Tibial nerve (tissue), 4 donors: ENCODE measurements at regions not wholly inside any gene's neighbourhood (a gene's known extent, or its start where the extent isn't known, plus 50 kb on each side); places are given as distances from the start of the nearest gene placed in this dataset.

Experiments
- DNase-seq, 2 donors: peaks; one replicate each; pipeline ENCODE4 v3.0.0-alpha.2; 2019; ENCODE audit warnings: low spot score in 2 of 2
- H3K27ac ChIP-seq, 4 donors: fragments of 200-600 bp; sonication (generic) in 3 of 4; one replicate each; pipeline ENCODE4 v1.5.1; 2017 to 2019; ENCODE audit warnings: mild to moderate bottlenecking in 1 of 4
- H3K27me3 ChIP-seq, 2 donors: fragments of 200-600 bp; sonication (generic) in 1 of 2; one replicate each; pipeline versions ENCODE4 v1.5.1 to v1.6.0; 2017 to 2019
- H3K36me3 ChIP-seq, 3 donors: fragments of 200-600 bp; sonication (generic); one replicate each; pipeline ENCODE4 v1.5.1; 2018 to 2019
- H3K4me1 ChIP-seq, 4 donors: fragments of 200-600 bp; sonication (generic) in 3 of 4; one replicate each; pipeline ENCODE4 v1.5.1; 2017 to 2019
- H3K4me3 ChIP-seq, 4 donors: fragments of 200-600 bp; sonication (generic) in 3 of 4; one replicate each; pipeline ENCODE4 v1.5.1; 2017 to 2019; ENCODE audit warnings: mild to moderate bottlenecking in 1 of 4, moderate library complexity in 1 of 4
- H3K9me3 ChIP-seq, 4 donors: fragments of 200-600 bp; sonication (generic) in 3 of 4; one replicate each; pipeline ENCODE4 v1.5.1; 2017 to 2019
- CTCF ChIP-seq, 5 experiments: fragments of 200-600 bp in 3 of 5; fragments of 450-650 bp in 2 of 5; sonication (generic) in 3 of 5; IDR thresholded peaks; one replicate each; pipeline ENCODE4 v1.5.1; 2016 to 2019; ENCODE audit warnings: antibody characterized with exemption in 5 of 5, mild to moderate bottlenecking in 3 of 5, moderate library complexity in 2 of 5
- EP300 ChIP-seq, 2 donors: sonication (generic); formaldehyde crosslinking; IDR thresholded peaks; one replicate each; pipeline ENCODE4 v1.6.1; 2017; ENCODE audit warnings: antibody characterized with exemption in 2 of 2, mild to moderate bottlenecking in 1 of 2
- POLR2A ChIP-seq, 2 donors: fragments of 450-650 bp; IDR thresholded peaks; one replicate each; pipeline ENCODE4 v1.6.1; 2017; ENCODE audit warnings: antibody characterized with exemption in 2 of 2, mild to moderate bottlenecking in 2 of 2, moderate library complexity in 2 of 2
- WGBS, 2 donors: methylation state at CpG; one replicate each; pipeline ENCODE4 v1.1.5; 2018; 5-methylcytosine and 5-hydroxymethylcytosine counted together

- no peak for TF ChIP-seq EP300 (IDR thresholded peaks at IDR 0.05)
- Histone ChIP-seq H3K9me3 (no peaks in the 10 kb centered on the region), H3K27ac (no peak overlapping the region), H3K4me3 (no peak overlapping the region), H3K36me3 (no peaks in the 10 kb centered on the region), H3K27me3 (no peaks in the 10 kb centered on the region), H3K4me1 (no peaks in the 10 kb centered on the region)
- no peak for DNase-seq
- 83 to 88% methylated on average over 1 of the region's 1 CpG for WGBS, 2 donors
These were observed 65.2 kb upstream of the ANKEF1 start for GRCh38 chr20:9969626-9970025.

DNA sequence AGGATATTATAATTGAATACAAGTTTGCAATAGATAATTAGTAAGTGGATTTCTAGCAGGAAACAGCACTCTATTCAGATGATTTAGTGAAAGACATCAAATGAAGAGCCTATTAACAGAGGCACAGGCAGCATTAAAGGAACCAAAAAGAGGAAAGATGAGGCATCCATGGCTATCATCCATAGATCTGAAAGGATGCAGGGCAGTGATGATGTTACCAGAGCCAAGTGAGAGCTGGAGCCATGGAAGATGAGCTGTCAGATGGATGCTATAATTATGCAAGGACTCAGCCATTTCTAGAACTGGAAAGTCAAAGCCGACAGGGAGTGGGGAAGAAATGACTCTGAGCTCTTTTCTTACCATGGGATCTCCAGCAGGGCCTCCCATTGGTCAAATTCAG lies 66.8 kb upstream of the ANKEF1 start:
- 19 to 35% methylated on average over 1 of the region's 1 CpG for WGBS, 2 donors
- Histone ChIP-seq H3K4me1 (no peaks in the 10 kb centered on the region), H3K9me3 (no peaks in the 10 kb centered on the region), H3K27me3 (no peaks in the 10 kb centered on the region), H3K36me3 (no peaks in the 10 kb centered on the region), H3K4me3 (no peak overlapping the region), H3K27ac (no peak overlapping the region)
- DNase-seq: no peak
- TF ChIP-seq EP300 (IDR thresholded peaks at IDR 0.05) (no peak), CTCF (IDR thresholded peaks at IDR 0.05) (no peak), POLR2A (IDR thresholded peaks at IDR 0.05) (no peak)

GRCh38 chr20:9966966-9967365 lies 67.8 kb upstream of the ANKEF1 start:
- Histone ChIP-seq H3K9me3 (no peaks in the 10 kb centered on the region), H3K36me3 (no peaks in the 10 kb centered on the region), H3K4me3 (no peak overlapping the region), H3K27me3 (no peaks in the 10 kb centered on the region), H3K4me1 (no peaks in the 10 kb centered on the region), H3K27ac (no peak overlapping the region)
- no peak for DNase-seq
- TF ChIP-seq CTCF (IDR thresholded peaks at IDR 0.05) (no peak), POLR2A (IDR thresholded peaks at IDR 0.05) (no peak)
- WGBS, 2 donors: 25 to 33% methylated on average over 7 of the region's 7 CpGs

DNA sequence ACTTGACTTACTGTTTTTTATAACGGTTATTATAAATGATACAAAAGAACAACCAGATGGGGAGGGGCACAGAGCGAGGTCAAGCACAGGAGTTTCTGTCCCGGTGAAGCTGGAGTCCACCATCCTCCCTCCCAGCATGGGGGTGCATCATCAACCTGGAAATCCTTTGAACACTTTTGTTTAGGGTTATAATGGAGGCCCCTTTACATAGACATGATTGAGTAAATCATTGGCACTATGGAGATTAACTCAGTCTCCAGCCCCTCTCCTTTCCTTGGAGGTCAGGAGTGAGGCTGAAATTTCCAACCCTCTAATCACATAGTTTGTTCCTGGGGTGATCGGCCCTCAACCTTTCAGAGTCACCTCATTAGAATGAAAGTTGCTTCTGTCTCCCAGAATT lies 71.8 kb upstream of the ANKEF1 start:
- Histone ChIP-seq H3K36me3 (no peaks in the 10 kb centered on the region), H3K4me1 (no peaks in the 10 kb centered on the region), H3K4me3 (no peak overlapping the region), H3K27ac (no peak overlapping the region), H3K9me3 (no peaks in the 10 kb centered on the region), H3K27me3 (no peaks in the 10 kb centered on the region)
- no peak for TF ChIP-seq EP300 (IDR thresholded peaks at IDR 0.05)
- no peak for TF ChIP-seq POLR2A (IDR thresholded peaks at IDR 0.05)
- no peak for TF ChIP-seq CTCF (IDR thresholded peaks at IDR 0.05)
- DNase-seq: no peak
- WGBS, 2 donors: 57 to 62% methylated on average over 4 of the region's 4 CpGs

DNA sequence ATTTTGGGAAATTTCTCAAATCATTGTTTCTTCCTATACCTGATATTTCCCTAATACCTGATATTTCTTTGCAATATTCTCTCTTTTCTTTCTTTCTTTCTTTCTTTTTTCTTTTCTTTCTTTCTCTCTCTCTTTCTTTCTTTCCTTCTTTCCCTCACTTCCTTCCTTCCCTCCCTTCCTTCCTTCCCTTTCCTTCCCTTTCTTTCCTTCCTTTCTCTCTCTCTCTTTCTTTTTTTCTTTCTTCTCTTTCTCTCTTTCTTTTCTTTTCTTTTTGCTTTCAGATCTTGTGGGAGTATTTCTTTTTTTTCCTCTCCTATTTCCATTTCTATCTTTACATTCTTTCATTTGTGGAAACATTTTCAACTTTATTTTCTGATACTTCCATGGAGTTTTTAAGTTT lies 76.1 kb upstream of the ANKEF1 start:
- H3K4me1 ChIP-seq: no peaks in the 10 kb centered on the region
- no peak overlapping the region for H3K4me3 ChIP-seq
- no peaks in the 10 kb centered on the region for H3K36me3 ChIP-seq
- H3K27ac ChIP-seq: no peak overlapping the region
- DNase-seq: no peak
- TF ChIP-seq POLR2A (IDR thresholded peaks at IDR 0.05) (no peak), EP300 (IDR thresholded peaks at IDR 0.05) (no peak), CTCF (IDR thresholded peaks at IDR 0.05) (no peak)
- no peaks in the 10 kb centered on the region for H3K27me3 ChIP-seq
- no peaks in the 10 kb centered on the region for H3K9me3 ChIP-seq

GRCh38 chr20:9955646-9956045 lies 79.1 kb upstream of the ANKEF1 start:
- H3K4me1 ChIP-seq: no peaks in the 10 kb centered on the region
- no peak for DNase-seq
- no peak overlapping the region for H3K27ac ChIP-seq
- no peaks in the 10 kb centered on the region for H3K36me3 ChIP-seq
- no peaks in the 10 kb centered on the region for H3K27me3 ChIP-seq
- H3K4me3 ChIP-seq: no peak overlapping the region
- no peaks in the 10 kb centered on the region for H3K9me3 ChIP-seq
- WGBS, 2 donors: 78 to 81% methylated on average over 3 of the region's 3 CpGs
- TF ChIP-seq POLR2A (IDR thresholded peaks at IDR 0.05) (no peak), EP300 (IDR thresholded peaks at IDR 0.05) (no peak), CTCF (IDR thresholded peaks at IDR 0.05) (no peak)
